ENCODE measurements at regions not wholly inside any gene's neighbourhood (a gene's known extent, or its start where the extent isn't known, plus 50 kb on each side); places are given as distances from the start of the nearest gene placed in this dataset.

- Histone ChIP-seq H3K4me2 (ENCODE audit: low read depth, low read length) (no peak overlapping the region), H4K20me1 (ENCODE audit: insufficient read depth, low read length) (no peaks in the 10 kb centered on the region), H2BK5ac (ENCODE audit: low read depth, low read length, poor library complexity, severe bottlenecking) (no peak overlapping the region), H3K27me3 (ENCODE audit: control insufficient read depth, insufficient read depth, low read length) (no peaks in the 10 kb centered on the region), H3K36me3 (ENCODE audit: control insufficient read depth, insufficient read depth, low read length) (no peaks in the 10 kb centered on the region), H3K4me1 (ENCODE audit: control insufficient read depth, insufficient read depth, low read length) (no peaks in the 10 kb centered on the region), H4K91ac (ENCODE audit: insufficient read depth, low read depth, low read length) (no peak overlapping the region), H2BK120ac (ENCODE audit: low read depth, low read length) (no peak overlapping the region), H3K23ac (ENCODE audit: low read depth, low read length) (no peak overlapping the region), H3K27ac (ENCODE audit: insufficient read depth, low read length) (no peak overlapping the region), H3K9me1 (ENCODE audit: insufficient read depth, low read length) (no peaks in the 10 kb centered on the region), H3K4me3 (ENCODE audit: insufficient read depth, low read depth, low read length) (no peak overlapping the region), H4K8ac (ENCODE audit: low read depth in 2 of 2, low read length in 2 of 2) (no peak overlapping the region), H2BK20ac (ENCODE audit: low read depth, low read length) (no peak overlapping the region), H3K14ac (replicated peaks; ENCODE audit: low read depth, low read length) (no peak overlapping the region), H2AFZ (replicated peaks; ENCODE audit: low read length, poor library complexity) (no peak overlapping the region), H2BK15ac (ENCODE audit: low read depth, low read length) (no peak overlapping the region), H3K18ac (ENCODE audit: low read depth, low read length) (no peak overlapping the region), H2AK5ac (ENCODE audit: low read depth, low read length) (no peak overlapping the region), H2AK9ac (replicated peaks; ENCODE audit: low read depth, low read length, poor library complexity) (no peak overlapping the region), H3K79me1 (ENCODE audit: low read depth in 1 of 2, low read length in 2 of 2) (no peaks in the 10 kb centered on the region), H3K56ac (ENCODE audit: extremely low read depth, insufficient read depth, low read length) (no peak overlapping the region), H4K5ac (ENCODE audit: low read depth, low read length) (no peak overlapping the region), H3K9me3 (ENCODE audit: control insufficient read depth, insufficient read depth, low read length) (no peaks in the 10 kb centered on the region), H3K9ac (ENCODE audit: low read depth, low read length) (no peak overlapping the region), H3K4ac (ENCODE audit: low read depth, low read length) (no peak overlapping the region)
- DNase-seq (no peak), ATAC-seq (ENCODE audit: low read depth) (no peak)
- ChIA-PET POLR2A (ENCODE audit: unreplicated experiment) (no interaction called here), CTCF (interaction anchor here (0.7 kb wide), 1 partner anchor 679 kb away, joined by 4 read pairs; no protein-coding TSS in a partner anchor)
- no TSS peak for BruUV-seq (replicated peaks)
- intact Hi-C loops (cut with micrococcal nuclease) (no loop called here), in situ Hi-C loops (cut with MboI; ENCODE audit: low sequenced_read_pairs) (no loop called here), dilution Hi-C loops (cut with HindIII; ENCODE audit: low sequenced_read_pairs, unreplicated experiment) (no loop called here)
- no CpG with 5 or more reads among the region's 4 CpGs for WGBS, 2 experiments (ENCODE audit: extremely low coverage in 2 of 2, insufficient read length in 1 of 2)
- TF ChIP-seq BHLHE40 (IDR thresholded peaks at IDR 0.05; ENCODE audit: low read depth, low read length) (no peak), SMC3 (IDR thresholded peaks at IDR 0.05; ENCODE audit: low read depth, low read length) (no peak), CHD1 (IDR thresholded peaks at IDR 0.05; ENCODE audit: low read depth, low read length) (no peak), ELK1 (IDR thresholded peaks at IDR 0.05; ENCODE audit: borderline replicate concordance, low read depth, low read length) (no peak), NFE2L2 (IDR thresholded peaks at IDR 0.05; ENCODE audit: low read depth, low read length) (no peak), MAZ (IDR thresholded peaks at IDR 0.05; ENCODE audit: borderline replicate concordance, low read depth, low read length) (no peak), POLR2A (IDR thresholded peaks at IDR 0.05; ENCODE audit: low read depth, low read length) (no peak), USF2 (IDR thresholded peaks at IDR 0.05; ENCODE audit: low read depth, low read length) (no peak), RAD21 (IDR thresholded peaks at IDR 0.05; ENCODE audit: low read length) (no peak), MXI1 (IDR thresholded peaks at IDR 0.05; ENCODE audit: borderline replicate concordance, low read depth, low read length) (no peak), RCOR1 (IDR thresholded peaks at IDR 0.05; ENCODE audit: insufficient replicate concordance, low read length) (no peak)
These were observed 1938.9 kb upstream of the TENM3 start for GRCh38 chr4:180304321-180304720.

Measured in IMR-90 (cell line).